ENCODE measurements at regions not wholly inside any gene's neighbourhood (a gene's known extent, or its start where the extent isn't known, plus 50 kb on each side); places are given as distances from the start of the nearest gene placed in this dataset.
A peak's percentile ranks its signal among the peaks of the same experiment; 100 is the strongest.

- ChIA-PET CTCF (interaction anchor here (1.0 kb wide), 1 partner anchor 9 kb away, joined by 3 read pairs; no protein-coding TSS in a partner anchor), POLR2A (no interaction called here)
- Mint-ChIP-seq H3K36me3 (ENCODE audit: low read depth) (peaks cover 5% of the 10 kb centered on the region), H3K4me1 (ENCODE audit: low read depth) (no peaks in the 10 kb centered on the region), H3K9me3 (ENCODE audit: insufficient read depth) (peaks cover 30% of the 10 kb centered on the region), H3K27ac (no peak overlapping the region), H3K27me3 (ENCODE audit: low read depth) (no peaks in the 10 kb centered on the region), H3K4me3 (no peak overlapping the region)
- DNase-seq (no peak), ATAC-seq (no peak)
Measured at GRCh38 chr13:39884166-39884565, 228.7 kb downstream of the COG6 start.

- Mint-ChIP-seq H3K4me3 (no peak overlapping the region), H3K27me3 (ENCODE audit: low read depth) (no peaks in the 10 kb centered on the region), H3K4me1 (ENCODE audit: low read depth) (peaks cover 4% of the 10 kb centered on the region), H3K27ac (no peak overlapping the region), H3K9me3 (ENCODE audit: insufficient read depth) (peaks cover 36% of the 10 kb centered on the region), H3K36me3 (ENCODE audit: low read depth) (peaks cover 5% of the 10 kb centered on the region)
- DNase-seq: no peak
- no peak for ATAC-seq
- ChIA-PET CTCF (no interaction called here), POLR2A (no interaction called here)
Measured at GRCh38 chr13:39886336-39886735, 230.9 kb downstream of the COG6 start.

- Mint-ChIP-seq H3K27me3 (ENCODE audit: low read depth) (no peaks in the 10 kb centered on the region), H3K9me3 (ENCODE audit: insufficient read depth) (peaks cover 37% of the 10 kb centered on the region), H3K4me3 (no peak overlapping the region), H3K36me3 (ENCODE audit: low read depth) (peaks cover 5% of the 10 kb centered on the region), H3K27ac (no peak overlapping the region), H3K4me1 (ENCODE audit: low read depth) (peaks cover 14% of the 10 kb centered on the region)
- ATAC-seq: no peak
- no peak for DNase-seq
- ChIA-PET POLR2A (no interaction called here), CTCF (no interaction called here)
Measured at GRCh38 chr13:39887387-39887786, 231.9 kb downstream of the COG6 start.

GRCh38 chr13:39888865-39889810 lies 233.7 kb downstream of the COG6 start:
- CTCF ChIA-PET: no interaction called here
- Mint-ChIP-seq H3K27me3 (ENCODE audit: low read depth) (no peaks in the 10 kb centered on the region), H3K36me3 (ENCODE audit: low read depth) (peaks cover 2% of the 10 kb centered on the region), H3K4me1 (ENCODE audit: low read depth) (peaks cover 27% of the 10 kb centered on the region), H3K4me3 (no peak overlapping the region), H3K9me3 (ENCODE audit: insufficient read depth) (peaks cover 28% of the 10 kb centered on the region), H3K27ac (no peak overlapping the region)
- DNase-seq (no peak), ATAC-seq (no peak)
- POLR2A ChIA-PET: no interaction called here

- Mint-ChIP-seq H3K27ac (no peak overlapping the region), H3K27me3 (ENCODE audit: low read depth) (no peaks in the 10 kb centered on the region), H3K9me3 (ENCODE audit: insufficient read depth) (peaks cover 17% of the 10 kb centered on the region), H3K4me3 (no peak overlapping the region), H3K4me1 (ENCODE audit: low read depth) (peaks cover 27% of the 10 kb centered on the region), H3K36me3 (ENCODE audit: low read depth) (no peaks in the 10 kb centered on the region)
- ATAC-seq: no peak
- no peak for DNase-seq
- POLR2A ChIA-PET: no interaction called here
- CTCF ChIA-PET: no interaction called here
Measured at GRCh38 chr13:39890537-39890936, 235.1 kb downstream of the COG6 start.

- CTCF ChIA-PET: interaction anchor here (1.4 kb wide), 1 partner anchor 9 kb away, joined by 3 read pairs; no protein-coding TSS in a partner anchor
- ATAC-seq: peak; percentile 55
- Mint-ChIP-seq H3K36me3 (ENCODE audit: low read depth) (no peaks in the 10 kb centered on the region), H3K9me3 (ENCODE audit: insufficient read depth) (peaks cover 10% of the 10 kb centered on the region), H3K4me3 (peak overlapping the region; percentile 3), H3K27me3 (ENCODE audit: low read depth) (no peaks in the 10 kb centered on the region), H3K4me1 (ENCODE audit: low read depth) (peaks cover 27% of the 10 kb centered on the region), H3K27ac (peak overlapping the region; percentile 62)
- DNase-seq: peak; percentile 33
- POLR2A ChIA-PET: interaction anchor here (0.6 kb wide), 1 partner anchor 30 kb away, joined by 3 read pairs; no protein-coding TSS in a partner anchor
Measured at GRCh38 chr13:39892721-39893685, 237.5 kb downstream of the COG6 start.

GRCh38 chr13:39893808-39894207 lies 238.3 kb downstream of the COG6 start:
- Mint-ChIP-seq H3K36me3 (ENCODE audit: low read depth) (no peaks in the 10 kb centered on the region), H3K27me3 (ENCODE audit: low read depth) (no peaks in the 10 kb centered on the region), H3K4me1 (ENCODE audit: low read depth) (peaks cover 27% of the 10 kb centered on the region), H3K9me3 (ENCODE audit: insufficient read depth) (peaks cover 11% of the 10 kb centered on the region), H3K27ac (no peak overlapping the region), H3K4me3 (no peak overlapping the region)
- ChIA-PET POLR2A (no interaction called here), CTCF (no interaction called here)
- DNase-seq (no peak), ATAC-seq (no peak)

GRCh38 chr13:39894586-39894985 lies 239.1 kb downstream of the COG6 start:
- no peaks in the 10 kb centered on the region for H3K27me3 Mint-ChIP-seq (ENCODE audit: low read depth)
- ChIA-PET POLR2A (no interaction called here), CTCF (no interaction called here)
- ATAC-seq (no peak), DNase-seq (no peak)
- peaks cover 27% of the 10 kb centered on the region for H3K4me1 Mint-ChIP-seq (ENCODE audit: low read depth)
- no peaks in the 10 kb centered on the region for H3K36me3 Mint-ChIP-seq (ENCODE audit: low read depth)
- no peak overlapping the region for H3K27ac Mint-ChIP-seq
- peaks cover 14% of the 10 kb centered on the region for H3K9me3 Mint-ChIP-seq (ENCODE audit: insufficient read depth)
- H3K4me3 Mint-ChIP-seq: no peak overlapping the region

GRCh38 chr13:39895254-39895653 lies 239.8 kb downstream of the COG6 start:
- Mint-ChIP-seq H3K27me3 (ENCODE audit: low read depth) (no peaks in the 10 kb centered on the region), H3K9me3 (ENCODE audit: insufficient read depth) (peaks cover 14% of the 10 kb centered on the region), H3K36me3 (ENCODE audit: low read depth) (no peaks in the 10 kb centered on the region), H3K27ac (no peak overlapping the region), H3K4me1 (ENCODE audit: low read depth) (peaks cover 27% of the 10 kb centered on the region), H3K4me3 (no peak overlapping the region)
- ChIA-PET POLR2A (no interaction called here), CTCF (no interaction called here)
- ATAC-seq (no peak), DNase-seq (no peak)

- Mint-ChIP-seq H3K36me3 (ENCODE audit: low read depth) (no peaks in the 10 kb centered on the region), H3K4me3 (no peak overlapping the region), H3K9me3 (ENCODE audit: insufficient read depth) (peaks cover 4% of the 10 kb centered on the region), H3K27ac (no peak overlapping the region), H3K4me1 (ENCODE audit: low read depth) (peaks cover 11% of the 10 kb centered on the region), H3K27me3 (ENCODE audit: low read depth) (peaks cover 7% of the 10 kb centered on the region)
- ChIA-PET POLR2A (no interaction called here), CTCF (no interaction called here)
- ATAC-seq: no peak
- no peak for DNase-seq
Measured at GRCh38 chr13:39897636-39898035, 242.2 kb downstream of the COG6 start.

- Mint-ChIP-seq H3K9me3 (ENCODE audit: insufficient read depth) (peaks cover 4% of the 10 kb centered on the region), H3K27ac (no peak overlapping the region), H3K4me3 (no peak overlapping the region), H3K36me3 (ENCODE audit: low read depth) (no peaks in the 10 kb centered on the region), H3K27me3 (ENCODE audit: low read depth) (peaks cover 7% of the 10 kb centered on the region), H3K4me1 (ENCODE audit: low read depth) (no peaks in the 10 kb centered on the region)
- DNase-seq: no peak
- ChIA-PET CTCF (no interaction called here), POLR2A (no interaction called here)
- ATAC-seq: no peak
Measured at GRCh38 chr13:39900106-39900750, 244.8 kb downstream of the COG6 start.
